Neural progenitor cell (in vitro differentiated cells): ENCODE measurements at regions not wholly inside any gene's neighbourhood (a gene's known extent, or its start where the extent isn't known, plus 50 kb on each side); places are given as distances from the start of the nearest gene placed in this dataset.
A peak's percentile ranks its signal among the peaks of the same experiment; 100 is the strongest.

Experiments
- DNase-seq: peaks from one replicate; pipeline ENCODE4 v3.0.0-alpha.2; 2016; ENCODE audit warnings: low spot score
- H2AFZ ChIP-seq: fragments of 200-600 bp; sonication (generic); replicated peaks from 2 replicates; pipeline ENCODE4 v1.6.1; 2016; ENCODE audit warnings: antibody characterized with exemption
- H3F3A ChIP-seq: fragments of 200-600 bp; sonication (generic); 2 replicates; pipeline ENCODE4 v1.6.1; 2016; ENCODE audit warnings: antibody characterized with exemption, low read depth
- H3K27ac ChIP-seq: fragments of 200-600 bp; sonication (generic); 2 replicates; pipeline ENCODE4 v1.5.1; 2016; ENCODE audit warnings: mild to moderate bottlenecking
- H3K27me3 ChIP-seq: fragments of 200-600 bp; sonication (generic); 2 replicates; pipeline ENCODE4 v1.6.1; 2016; ENCODE audit warnings: mild to moderate bottlenecking, moderate library complexity
- H3K36me3 ChIP-seq: fragments of 200-600 bp; sonication (generic); 2 replicates; pipeline ENCODE4 v1.5.1; 2016
- H3K4me1 ChIP-seq: fragments of 200-600 bp; sonication (generic); 2 replicates; pipeline ENCODE4 v1.6.1; 2016; ENCODE audit warnings: mixed run types
- H3K4me2 ChIP-seq: fragments of 200-600 bp; sonication (generic); 2 replicates; pipeline ENCODE4 v1.6.1; 2016
- H3K4me3 ChIP-seq: fragments of 200-600 bp; sonication (generic); 2 replicates; pipeline ENCODE4 v1.5.1; 2016
- H3K79me2 ChIP-seq: fragments of 200-600 bp; sonication (generic); 2 replicates; pipeline ENCODE4 v1.6.1; 2016; ENCODE audit warnings: low read depth
- H3K9ac ChIP-seq: fragments of 200-600 bp; sonication (generic); 2 replicates; pipeline ENCODE4 v1.6.1; 2016
- H3K9me3 ChIP-seq: fragments of 200-600 bp; sonication (generic); 2 replicates; pipeline ENCODE4 v1.5.1; 2016; ENCODE audit warnings: low read depth
- H4K20me1 ChIP-seq: fragments of 200-600 bp; sonication (generic); 2 replicates; pipeline ENCODE4 v1.6.1; 2016; ENCODE audit warnings: low read depth
- H3K27ac Mint-ChIP-seq: 3 replicates; pipeline ENCODE4 v1.8.0; 2021; ENCODE audit warnings: mixed read lengths
- H3K27me3 Mint-ChIP-seq: 2 replicates; pipeline ENCODE4 v1.8.0; 2022; ENCODE audit warnings: low read depth, mild to moderate bottlenecking, inconsistent platforms, moderate library complexity, mixed read lengths; ENCODE audit not compliant: insufficient read depth
- H3K36me3 Mint-ChIP-seq: 3 replicates; pipeline ENCODE4 v1.8.0; 2021; ENCODE audit warnings: mixed read lengths
- H3K4me1 Mint-ChIP-seq: 3 replicates; pipeline ENCODE4 v1.8.0; 2021; ENCODE audit warnings: mixed read lengths
- H3K4me3 Mint-ChIP-seq: 3 replicates; pipeline ENCODE4 v1.8.0; 2021; ENCODE audit warnings: mild to moderate bottlenecking, moderate library complexity, mixed read lengths
- H3K9me3 Mint-ChIP-seq: 3 replicates; pipeline ENCODE4 v1.8.0; 2020; ENCODE audit warnings: mixed read lengths
- CTCF ChIP-seq: fragments of 200-600 bp; sonication (generic); IDR thresholded peaks from 2 replicates; pipeline ENCODE4 v1.5.1; 2017; ENCODE audit warnings: antibody characterized with exemption, mild to moderate bottlenecking
- EZH2 ChIP-seq: fragments of 200-600 bp; sonication (generic); IDR thresholded peaks from 2 replicates; pipeline ENCODE4 v1.6.1; 2017; ENCODE audit warnings: antibody characterized with exemption, mild to moderate bottlenecking, moderate library complexity
- EZH2phosphoT487 ChIP-seq: fragments of 200-600 bp; sonication (generic); IDR thresholded peaks from 2 replicates; pipeline ENCODE4 v1.6.1; 2017; ENCODE audit warnings: antibody characterized with exemption

DNA sequence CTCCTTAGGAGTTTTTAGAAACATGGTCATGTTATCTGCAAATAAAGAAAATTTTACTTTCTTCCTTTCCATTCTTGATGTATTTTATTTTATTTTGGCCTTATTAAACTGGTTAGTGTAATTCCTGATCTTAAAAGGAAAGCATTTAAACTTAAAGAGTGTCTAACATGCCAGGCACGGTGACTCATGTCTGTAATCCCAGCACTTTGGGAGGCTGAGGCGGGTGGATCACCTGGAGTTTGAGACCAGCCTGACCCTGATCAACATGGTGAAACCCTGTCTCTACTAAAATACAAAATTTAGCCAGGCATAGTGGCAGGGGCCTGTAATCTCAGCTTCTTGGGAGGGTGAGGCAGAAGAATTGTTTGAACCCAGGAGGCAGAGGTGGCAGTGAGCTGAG is 281.3 kb downstream of the PTTG2 start:
- H3K79me2 ChIP-seq = no peaks in the 10 kb centered on the region
- H3K4me1 ChIP-seq = peaks cover 3% of the 10 kb centered on the region
- no peak for DNase-seq
- no peaks in the 10 kb centered on the region for H4K20me1 ChIP-seq
- no peaks in the 10 kb centered on the region for H3K36me3 ChIP-seq
- peaks cover 2% of the 10 kb centered on the region for H3K27me3 Mint-ChIP-seq
- no peak overlapping the region for H3K4me3 ChIP-seq
- peaks cover 8% of the 10 kb centered on the region for H3K4me1 Mint-ChIP-seq
- H3K27ac ChIP-seq = no peak overlapping the region
- H3K4me3 Mint-ChIP-seq = no peak overlapping the region
- no peak overlapping the region for H3K4me2 ChIP-seq
- TF ChIP-seq EZH2phosphoT487 = no peak
- TF ChIP-seq CTCF = no peak
- TF ChIP-seq EZH2 = no peak
- H3K27ac Mint-ChIP-seq = no peak overlapping the region
- H3F3A ChIP-seq = no peaks in the 10 kb centered on the region
- peaks cover 4% of the 10 kb centered on the region for H3K36me3 Mint-ChIP-seq
- H3K9me3 ChIP-seq = no peaks in the 10 kb centered on the region
- no peaks in the 10 kb centered on the region for H3K27me3 ChIP-seq
- H3K9me3 Mint-ChIP-seq = peaks cover 18% of the 10 kb centered on the region
- no peak overlapping the region for H3K9ac ChIP-seq
- H2AFZ ChIP-seq = no peak overlapping the region

- H3K27me3 Mint-ChIP-seq = peaks cover 2% of the 10 kb centered on the region
- H3K27me3 ChIP-seq = no peaks in the 10 kb centered on the region
- TF ChIP-seq EZH2 = no peak
- H3F3A ChIP-seq = no peaks in the 10 kb centered on the region
- no peak overlapping the region for H3K4me3 ChIP-seq
- no peak for DNase-seq
- H3K79me2 ChIP-seq = no peaks in the 10 kb centered on the region
- no peaks in the 10 kb centered on the region for H3K36me3 ChIP-seq
- H2AFZ ChIP-seq = no peak overlapping the region
- no peaks in the 10 kb centered on the region for H3K9me3 ChIP-seq
- H3K4me1 Mint-ChIP-seq = peaks cover 8% of the 10 kb centered on the region
- H3K4me3 Mint-ChIP-seq = no peak overlapping the region
- peaks cover 18% of the 10 kb centered on the region for H3K9me3 Mint-ChIP-seq
- H3K27ac Mint-ChIP-seq = no peak overlapping the region
- H3K4me1 ChIP-seq = peaks cover 3% of the 10 kb centered on the region
- H3K4me2 ChIP-seq = no peak overlapping the region
- H3K9ac ChIP-seq = no peak overlapping the region
- H3K36me3 Mint-ChIP-seq = peaks cover 4% of the 10 kb centered on the region
- H3K27ac ChIP-seq = no peak overlapping the region
- H4K20me1 ChIP-seq = no peaks in the 10 kb centered on the region
Measured at GRCh38 chr4:38242101-38242500, 281.9 kb downstream of the PTTG2 start.

GRCh38 chr4:38242822-38243387 is 282.7 kb downstream of the PTTG2 start:
- Histone ChIP-seq H3K9ac (no peak overlapping the region), H3K4me3 (no peak overlapping the region), H4K20me1 (no peaks in the 10 kb centered on the region), H3K4me2 (no peak overlapping the region), H3K79me2 (no peaks in the 10 kb centered on the region), H2AFZ (peak overlapping the region; percentile 82), H3K27ac (no peak overlapping the region), H3K36me3 (no peaks in the 10 kb centered on the region), H3F3A (no peaks in the 10 kb centered on the region), H3K27me3 (no peaks in the 10 kb centered on the region), H3K9me3 (peaks cover 4% of the 10 kb centered on the region), H3K4me1 (peaks cover 3% of the 10 kb centered on the region)
- Mint-ChIP-seq H3K4me3 (no peak overlapping the region), H3K27me3 (peaks cover 2% of the 10 kb centered on the region), H3K36me3 (peaks cover 4% of the 10 kb centered on the region), H3K4me1 (peaks cover 8% of the 10 kb centered on the region), H3K27ac (no peak overlapping the region), H3K9me3 (peaks cover 18% of the 10 kb centered on the region)
- TF ChIP-seq CTCF (no peak), EZH2 (no peak), EZH2phosphoT487 (no peak)
- no peak for DNase-seq

GRCh38 chr4:38243388-38244053 is 283.3 kb downstream of the PTTG2 start:
- Histone ChIP-seq H3K36me3 (no peaks in the 10 kb centered on the region), H3K27me3 (no peaks in the 10 kb centered on the region), H3K27ac (no peak overlapping the region), H3K9me3 (peaks cover 4% of the 10 kb centered on the region), H3K9ac (no peak overlapping the region), H2AFZ (peak overlapping the region; percentile 82), H3K79me2 (no peaks in the 10 kb centered on the region), H3F3A (no peaks in the 10 kb centered on the region), H3K4me3 (no peak overlapping the region), H3K4me1 (peaks cover 3% of the 10 kb centered on the region), H4K20me1 (no peaks in the 10 kb centered on the region), H3K4me2 (no peak overlapping the region)
- no peak for DNase-seq
- peaks cover 23% of the 10 kb centered on the region for H3K9me3 Mint-ChIP-seq
- TF ChIP-seq CTCF (no peak), EZH2 (no peak), EZH2phosphoT487 (no peak)
- H3K36me3 Mint-ChIP-seq = peaks cover 4% of the 10 kb centered on the region
- H3K4me3 Mint-ChIP-seq = no peak overlapping the region
- peaks cover 8% of the 10 kb centered on the region for H3K4me1 Mint-ChIP-seq
- no peak overlapping the region for H3K27ac Mint-ChIP-seq
- H3K27me3 Mint-ChIP-seq = peaks cover 2% of the 10 kb centered on the region
